OCI-LY7 (cell line): ENCODE measurements at regions not wholly inside any gene's neighbourhood (a gene's known extent, or its start where the extent isn't known, plus 50 kb on each side); places are given as distances from the start of the nearest gene placed in this dataset.

ENCODE experiments used
- BruUV-seq: library from RNA; stranded (reverse); fragments of 400-500 nt; replicated peaks from 2 replicates; lab custom pipeline; 2021; lab: Mats Ljungman, UMichigan
- CTCF ChIA-PET: fragments of 300-600 bp; sonication (Branson Sonifier 250); formaldehyde crosslinking; loops from one replicate; lab custom pipeline; 2022; ENCODE audit warnings: antibody characterized with exemption; ENCODE audit not compliant: unreplicated experiment; lab: Charles Lee
- POLR2A ChIA-PET: fragments of 300-600 bp; sonication (Branson Sonifier 250); formaldehyde crosslinking; loops from one replicate; lab custom pipeline; 2022; ENCODE audit warnings: antibody characterized with exemption; lab: Charles Lee
- DNase-seq: peaks from one replicate; pipeline ENCODE4 v3.0.0-alpha.2; 2015; ENCODE audit warnings: low spot score
- H2AFZ ChIP-seq: fragments of 200-600 bp; sonication (generic), shearing (Covaris generic); 2 replicates; pipeline ENCODE4 v1.6.1; 2014; ENCODE audit warnings: mild to moderate bottlenecking, antibody characterized with exemption, low read length, moderate library complexity
- H3K27ac ChIP-seq: fragments of 200-600 bp; sonication (generic); 2 replicates; pipeline ENCODE4 v1.5.1; 2014; ENCODE audit warnings: mixed run types, low read depth, mild to moderate bottlenecking, moderate library complexity, low read length, inconsistent platforms; ENCODE audit not compliant: poor library complexity, severe bottlenecking
- H3K36me3 ChIP-seq: fragments of 200-600 bp; sonication (generic); 2 replicates; pipeline ENCODE4 v1.6.1; 2014; ENCODE audit warnings: mild to moderate bottlenecking, antibody characterized with exemption, low read length, moderate library complexity, mixed read lengths; ENCODE audit not compliant: insufficient read depth
- H3K4me1 ChIP-seq: fragments of 200-600 bp; sonication (generic); 2 replicates; pipeline ENCODE4 v1.5.1; 2014; ENCODE audit warnings: mild to moderate bottlenecking, low read length; ENCODE audit not compliant: insufficient read depth, poor library complexity, severe bottlenecking
- H3K4me2 ChIP-seq: fragments of 200-600 bp; sonication (generic); 2 replicates; pipeline ENCODE4 v1.6.1; 2014; ENCODE audit warnings: mild to moderate bottlenecking, low read length
- H3K4me3 ChIP-seq: fragments of 200-600 bp; sonication (generic); 2 replicates; pipeline ENCODE4 v1.5.1; 2014; ENCODE audit warnings: mild to moderate bottlenecking, low read depth, low read length; ENCODE audit not compliant: poor library complexity, severe bottlenecking
- H3K79me2 ChIP-seq: fragments of 200-600 bp; sonication (generic); 2 replicates; pipeline ENCODE4 v1.6.1; 2016; ENCODE audit warnings: low read depth, mild to moderate bottlenecking, low read length, moderate library complexity, mixed read lengths; ENCODE audit not compliant: insufficient read depth
- H3K9me2 ChIP-seq: fragments of 200-600 bp; sonication (generic); 2 replicates; pipeline ENCODE4 v1.6.1; 2016; ENCODE audit warnings: mild to moderate bottlenecking, low read length, mixed read lengths; ENCODE audit not compliant: insufficient read depth
- H3K9me3 ChIP-seq: fragments of 200-600 bp; sonication (generic); 2 replicates; pipeline ENCODE4 v1.6.1; 2014; ENCODE audit warnings: mild to moderate bottlenecking, mixed run types, low read length, mixed read lengths
- H4K20me1 ChIP-seq: fragments of 200-600 bp; sonication (generic); 2 replicates; pipeline ENCODE4 v1.6.1; 2014; ENCODE audit warnings: mild to moderate bottlenecking, antibody characterized with exemption, low read length, moderate library complexity, mixed read lengths; ENCODE audit not compliant: insufficient read depth
- EZH2phosphoT487 ChIP-seq: fragments of 200-600 bp; sonication (generic); IDR thresholded peaks from 2 replicates; pipeline ENCODE4 v1.6.1; 2018; ENCODE audit warnings: low read depth, borderline replicate concordance, mild to moderate bottlenecking, mixed run types, antibody characterized with exemption, low read length, moderate library complexity, mixed read lengths
- intact Hi-C: fragments of 100-400 bp; cut with micrococcal nuclease; formaldehyde crosslinking; loops from one replicate; pipeline ENCODE4 v1.10.0; 2022; ENCODE audit not compliant: unreplicated experiment
- TF ChIP-seq, protein P1 (sequence below): fragments of 200-600 bp; sonication (generic); conservative IDR thresholded peaks from 2 replicates; pipeline ENCODE4 v1.5.1; 2014; ENCODE audit warnings: mild to moderate bottlenecking, antibody characterized with exemption, low read length, moderate library complexity, mixed read lengths

DNA sequence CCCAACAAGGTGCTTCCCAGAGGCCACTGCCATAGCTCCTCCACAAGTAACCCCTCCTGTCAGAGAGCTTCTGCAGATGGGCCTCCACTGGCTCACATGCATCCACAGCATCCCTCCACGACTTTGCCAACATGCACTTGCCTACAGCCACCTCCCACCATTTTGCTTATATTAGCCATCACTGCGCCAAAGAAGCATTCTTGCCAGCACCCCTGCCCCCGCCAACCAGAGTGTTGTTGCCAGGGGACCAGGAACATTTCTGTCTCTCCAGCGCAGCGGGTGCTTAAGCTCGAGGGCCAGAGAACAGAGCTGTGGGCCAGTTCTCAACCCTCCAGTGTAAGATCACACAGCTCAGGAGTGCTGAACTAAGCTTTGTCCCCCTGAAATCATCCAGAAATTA, 517.6 kb downstream of the PABPC4L start:
- no peak for DNase-seq
- Histone ChIP-seq H3K9me3 (no peaks in the 10 kb centered on the region), H3K4me2 (no peak overlapping the region), H4K20me1 (no peaks in the 10 kb centered on the region), H3K4me3 (no peak overlapping the region), H3K79me2 (no peaks in the 10 kb centered on the region), H3K36me3 (no peaks in the 10 kb centered on the region), H3K4me1 (no peaks in the 10 kb centered on the region), H2AFZ (no peak overlapping the region), H3K9me2 (no peaks in the 10 kb centered on the region), H3K27ac (no peak overlapping the region)
- POLR2A ChIA-PET: interaction anchor here (1.0 kb wide), 1 partner anchor 14 kb away, joined by 3 read pairs; no protein-coding TSS in a partner anchor
- BruUV-seq: no TSS peak
- intact Hi-C loops: no loop called here
- CTCF ChIA-PET: interaction anchor here (0.6 kb wide), 1 partner anchor 359 kb away, joined by 3 read pairs; no protein-coding TSS in a partner anchor
- TF ChIP-seq, protein P1, sequence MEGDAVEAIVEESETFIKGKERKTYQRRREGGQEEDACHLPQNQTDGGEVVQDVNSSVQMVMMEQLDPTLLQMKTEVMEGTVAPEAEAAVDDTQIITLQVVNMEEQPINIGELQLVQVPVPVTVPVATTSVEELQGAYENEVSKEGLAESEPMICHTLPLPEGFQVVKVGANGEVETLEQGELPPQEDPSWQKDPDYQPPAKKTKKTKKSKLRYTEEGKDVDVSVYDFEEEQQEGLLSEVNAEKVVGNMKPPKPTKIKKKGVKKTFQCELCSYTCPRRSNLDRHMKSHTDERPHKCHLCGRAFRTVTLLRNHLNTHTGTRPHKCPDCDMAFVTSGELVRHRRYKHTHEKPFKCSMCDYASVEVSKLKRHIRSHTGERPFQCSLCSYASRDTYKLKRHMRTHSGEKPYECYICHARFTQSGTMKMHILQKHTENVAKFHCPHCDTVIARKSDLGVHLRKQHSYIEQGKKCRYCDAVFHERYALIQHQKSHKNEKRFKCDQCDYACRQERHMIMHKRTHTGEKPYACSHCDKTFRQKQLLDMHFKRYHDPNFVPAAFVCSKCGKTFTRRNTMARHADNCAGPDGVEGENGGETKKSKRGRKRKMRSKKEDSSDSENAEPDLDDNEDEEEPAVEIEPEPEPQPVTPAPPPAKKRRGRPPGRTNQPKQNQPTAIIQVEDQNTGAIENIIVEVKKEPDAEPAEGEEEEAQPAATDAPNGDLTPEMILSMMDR: no peak
- no peak for TF ChIP-seq EZH2phosphoT487

DNA sequence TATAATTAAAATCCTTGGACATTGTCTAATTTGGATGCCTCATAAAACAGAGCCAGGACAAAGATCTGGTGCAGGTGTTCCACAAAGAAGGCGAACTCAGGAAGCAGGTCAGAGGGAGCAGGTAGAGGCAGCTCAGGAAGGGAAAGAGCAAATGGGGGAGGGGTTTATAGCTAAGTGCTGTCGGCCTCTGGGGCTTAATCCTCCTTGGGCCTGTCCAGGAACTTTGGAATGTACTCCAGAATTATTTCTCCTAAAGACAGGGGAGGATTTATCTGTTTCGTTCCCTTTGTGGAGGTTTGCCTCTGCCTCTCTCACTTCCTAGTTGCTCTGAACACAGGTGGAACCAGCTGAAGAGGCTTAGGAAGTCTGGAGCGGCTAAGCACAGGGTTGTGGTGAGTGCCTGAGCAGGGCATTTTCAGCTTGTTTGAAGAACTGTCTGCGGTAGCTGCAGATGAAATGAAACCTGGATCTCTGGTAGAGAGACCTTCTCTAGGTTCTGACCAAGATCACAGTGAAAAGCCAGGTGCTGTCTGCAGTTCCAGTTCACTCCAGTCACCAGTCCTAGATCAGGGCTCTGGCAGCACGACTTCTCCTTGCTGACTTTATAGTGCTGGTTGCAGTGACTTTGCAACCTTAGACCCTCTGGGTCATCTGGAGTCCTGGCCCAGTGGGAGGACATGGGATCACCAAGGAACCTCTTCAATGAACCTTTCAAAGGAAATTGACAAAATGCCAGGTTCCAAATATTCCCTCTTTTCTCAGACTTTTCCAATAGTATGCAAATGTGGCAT, 519.2 kb downstream of the PCDH10 start:
- Histone ChIP-seq H3K4me1 (no peaks in the 10 kb centered on the region), H3K9me3 (no peaks in the 10 kb centered on the region), H3K36me3 (no peaks in the 10 kb centered on the region), H2AFZ (no peak overlapping the region), H3K79me2 (no peaks in the 10 kb centered on the region), H4K20me1 (no peaks in the 10 kb centered on the region), H3K27ac (no peak overlapping the region), H3K9me2 (no peaks in the 10 kb centered on the region), H3K4me3 (no peak overlapping the region), H3K4me2 (no peak overlapping the region)
- intact Hi-C loops: no loop called here
- no peak for DNase-seq
- TF ChIP-seq, protein P1: no peak
- TF ChIP-seq EZH2phosphoT487: no peak
- BruUV-seq: no TSS peak
- POLR2A ChIA-PET: no interaction called here
- CTCF ChIA-PET: no interaction called here

DNA sequence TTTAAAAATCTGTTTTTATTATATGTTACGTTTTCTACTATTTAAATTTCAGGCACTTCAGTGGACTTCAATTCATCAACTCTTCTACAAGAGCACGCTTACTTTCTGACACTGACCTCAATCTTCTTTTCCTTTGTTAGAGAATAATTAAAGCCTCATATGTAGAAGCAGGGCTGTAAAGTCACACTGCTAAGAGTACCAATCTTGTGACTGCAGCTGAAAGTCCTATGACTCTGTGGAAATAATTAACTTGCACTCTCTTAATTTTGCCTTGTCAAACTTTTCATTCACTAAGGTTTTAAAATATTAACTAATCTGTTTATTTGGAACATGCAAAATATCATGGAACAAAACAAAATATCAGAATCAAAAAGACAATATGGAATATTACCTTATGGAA, 498.1 kb downstream of the PCDH10 start:
- Histone ChIP-seq H3K4me3 (no peak overlapping the region), H3K36me3 (no peaks in the 10 kb centered on the region), H2AFZ (no peak overlapping the region), H3K27ac (no peak overlapping the region), H3K9me2 (no peaks in the 10 kb centered on the region), H4K20me1 (no peaks in the 10 kb centered on the region), H3K4me1 (no peaks in the 10 kb centered on the region), H3K79me2 (no peaks in the 10 kb centered on the region), H3K9me3 (no peaks in the 10 kb centered on the region), H3K4me2 (no peak overlapping the region)
- no TSS peak for BruUV-seq
- CTCF ChIA-PET: no interaction called here
- no peak for DNase-seq
- POLR2A ChIA-PET: no interaction called here
- TF ChIP-seq, protein P1: no peak
- no peak for TF ChIP-seq EZH2phosphoT487
- intact Hi-C loops: no loop called here
